ENCODE measurements at regions not wholly inside any gene's neighbourhood (a gene's known extent, or its start where the extent isn't known, plus 50 kb on each side); places are given as distances from the start of the nearest gene placed in this dataset.
"Not testable (repeated sequence)": the region's sequence is repeated elsewhere in the genome, so short reads cannot be mapped to it uniquely, and the experiment has no call there.

- no peaks in the 10 kb centered on the region for H3K4me1 Mint-ChIP-seq (ENCODE audit: low read depth)
- no peak overlapping the region for H3K4me3 Mint-ChIP-seq
- no peaks in the 10 kb centered on the region for H3K9me3 Mint-ChIP-seq (ENCODE audit: low read depth)
- no peaks in the 10 kb centered on the region for H3K36me3 Mint-ChIP-seq
- no peaks in the 10 kb centered on the region for H3K27me3 Mint-ChIP-seq
- no peak overlapping the region for H3K27ac Mint-ChIP-seq
Observed at GRCh38 chr6:119799596-119800509, 450.3 kb upstream of the MAN1A1 start.

GRCh38 chr6:119791736-119792135 is 442.2 kb upstream of the MAN1A1 start:
- Mint-ChIP-seq H3K27ac (no peak overlapping the region), H3K36me3 (no peaks in the 10 kb centered on the region), H3K9me3 (ENCODE audit: low read depth) (no peaks in the 10 kb centered on the region), H3K27me3 (no peaks in the 10 kb centered on the region), H3K4me3 (no peak overlapping the region), H3K4me1 (ENCODE audit: low read depth) (no peaks in the 10 kb centered on the region)

GRCh38 chr6:119781365-119781764 is 431.8 kb upstream of the MAN1A1 start:
- peaks cover 3% of the 10 kb centered on the region for H3K27me3 Mint-ChIP-seq
- H3K4me3 Mint-ChIP-seq, result no peak overlapping the region
- no peaks in the 10 kb centered on the region for H3K4me1 Mint-ChIP-seq (ENCODE audit: low read depth)
- H3K27ac Mint-ChIP-seq, result no peak overlapping the region
- H3K9me3 Mint-ChIP-seq (ENCODE audit: low read depth), result no peaks in the 10 kb centered on the region
- H3K36me3 Mint-ChIP-seq, result no peaks in the 10 kb centered on the region

GRCh38 chr6:119768201-119768600 is 418.6 kb upstream of the MAN1A1 start:
- Mint-ChIP-seq H3K36me3 (no peaks in the 10 kb centered on the region), H3K27ac (no peak overlapping the region), H3K4me3 (no peak overlapping the region), H3K4me1 (ENCODE audit: low read depth) (no peaks in the 10 kb centered on the region), H3K27me3 (peaks cover 8% of the 10 kb centered on the region), H3K9me3 (ENCODE audit: low read depth) (peaks cover 4% of the 10 kb centered on the region)

GRCh38 chr6:119764927-119765681 is 415.5 kb upstream of the MAN1A1 start:
- no peaks in the 10 kb centered on the region for H3K9me3 Mint-ChIP-seq (ENCODE audit: low read depth)
- no peak overlapping the region for H3K27ac Mint-ChIP-seq
- no peak overlapping the region for H3K4me3 Mint-ChIP-seq

GRCh38 chr6:119760046-119760445 is 410.5 kb upstream of the MAN1A1 start:
- H3K36me3 Mint-ChIP-seq, result no peaks in the 10 kb centered on the region
- no peak overlapping the region for H3K4me3 Mint-ChIP-seq
- H3K4me1 Mint-ChIP-seq (ENCODE audit: low read depth), result no peaks in the 10 kb centered on the region
- H3K9me3 Mint-ChIP-seq (ENCODE audit: low read depth), result no peaks in the 10 kb centered on the region
- no peak overlapping the region for H3K27ac Mint-ChIP-seq
- H3K27me3 Mint-ChIP-seq, result peaks cover 5% of the 10 kb centered on the region

More at GRCh38 chr6:119764927-119765681, 415.5 kb upstream of the MAN1A1 start:
- Mint-ChIP-seq H3K27me3 (peaks cover 8% of the 10 kb centered on the region), H3K36me3 (no peaks in the 10 kb centered on the region), H3K4me1 (ENCODE audit: low read depth) (no peaks in the 10 kb centered on the region)

- H3K27ac Mint-ChIP-seq, result no peak overlapping the region
- H3K4me3 Mint-ChIP-seq, result no peak overlapping the region
- H3K27me3 Mint-ChIP-seq, result peaks cover 3% of the 10 kb centered on the region
- H3K36me3 Mint-ChIP-seq, result no peaks in the 10 kb centered on the region
- no peaks in the 10 kb centered on the region for H3K9me3 Mint-ChIP-seq (ENCODE audit: low read depth)
- H3K4me1 Mint-ChIP-seq (ENCODE audit: low read depth), result no peaks in the 10 kb centered on the region
Observed at GRCh38 chr6:119758385-119758784, 408.8 kb upstream of the MAN1A1 start.

GRCh38 chr6:119757467-119757866 is 407.9 kb upstream of the MAN1A1 start:
- H3K4me3 Mint-ChIP-seq, result no peak overlapping the region
- H3K27me3 Mint-ChIP-seq, result peaks cover 3% of the 10 kb centered on the region
- no peaks in the 10 kb centered on the region for H3K4me1 Mint-ChIP-seq (ENCODE audit: low read depth)
- no peaks in the 10 kb centered on the region for H3K9me3 Mint-ChIP-seq (ENCODE audit: low read depth)
- no peak overlapping the region for H3K27ac Mint-ChIP-seq
- H3K36me3 Mint-ChIP-seq, result no peaks in the 10 kb centered on the region

- no peaks in the 10 kb centered on the region for H3K36me3 Mint-ChIP-seq
Observed at GRCh38 chr6:119749335-119749734, 399.8 kb upstream of the MAN1A1 start.

GRCh38 chr6:119748535-119748934 is 399.0 kb upstream of the MAN1A1 start:
- H3K4me3 Mint-ChIP-seq; H3K9me3 Mint-ChIP-seq (ENCODE audit: low read depth); H3K36me3 Mint-ChIP-seq; H3K27me3 Mint-ChIP-seq; H3K4me1 Mint-ChIP-seq (ENCODE audit: low read depth); H3K27ac Mint-ChIP-seq: not testable (repeated sequence)

More at GRCh38 chr6:119749335-119749734, 399.8 kb upstream of the MAN1A1 start:
- no peaks in the 10 kb centered on the region for H3K9me3 Mint-ChIP-seq (ENCODE audit: low read depth)
- H3K4me3 Mint-ChIP-seq, result no peak overlapping the region
- H3K4me1 Mint-ChIP-seq (ENCODE audit: low read depth), result no peaks in the 10 kb centered on the region
- H3K27ac Mint-ChIP-seq, result no peak overlapping the region
- peaks cover 1% of the 10 kb centered on the region for H3K27me3 Mint-ChIP-seq

GRCh38 chr6:119742188-119742803 is 392.7 kb upstream of the MAN1A1 start:
- Mint-ChIP-seq H3K27me3 (peaks cover 2% of the 10 kb centered on the region), H3K4me1 (ENCODE audit: low read depth) (no peaks in the 10 kb centered on the region), H3K36me3 (no peaks in the 10 kb centered on the region), H3K9me3 (ENCODE audit: low read depth) (no peaks in the 10 kb centered on the region), H3K4me3 (no peak overlapping the region), H3K27ac (no peak overlapping the region)

- Mint-ChIP-seq H3K36me3 (no peaks in the 10 kb centered on the region), H3K27me3 (peaks cover 6% of the 10 kb centered on the region), H3K4me3 (no peak overlapping the region), H3K4me1 (ENCODE audit: low read depth) (no peaks in the 10 kb centered on the region), H3K27ac (no peak overlapping the region), H3K9me3 (ENCODE audit: low read depth) (no peaks in the 10 kb centered on the region)
Observed at GRCh38 chr6:119739769-119740168, 390.2 kb upstream of the MAN1A1 start.

GRCh38 chr6:119738425-119738824 is 388.9 kb upstream of the MAN1A1 start:
- H3K27me3 Mint-ChIP-seq, result peaks cover 6% of the 10 kb centered on the region
- no peaks in the 10 kb centered on the region for H3K36me3 Mint-ChIP-seq
- no peak overlapping the region for H3K4me3 Mint-ChIP-seq
- H3K9me3 Mint-ChIP-seq (ENCODE audit: low read depth), result no peaks in the 10 kb centered on the region
- no peaks in the 10 kb centered on the region for H3K4me1 Mint-ChIP-seq (ENCODE audit: low read depth)
- no peak overlapping the region for H3K27ac Mint-ChIP-seq

GRCh38 chr6:119736296-119737021 is 386.9 kb upstream of the MAN1A1 start:
- Mint-ChIP-seq H3K9me3 (ENCODE audit: low read depth) (no peaks in the 10 kb centered on the region), H3K4me3 (no peak overlapping the region), H3K27ac (no peak overlapping the region), H3K36me3 (no peaks in the 10 kb centered on the region), H3K27me3 (peaks cover 3% of the 10 kb centered on the region), H3K4me1 (ENCODE audit: low read depth) (no peaks in the 10 kb centered on the region)
